ENCODE measurements at regions not wholly inside any gene's neighbourhood (a gene's known extent, or its start where the extent isn't known, plus 50 kb on each side); places are given as distances from the start of the nearest gene placed in this dataset.

DNA sequence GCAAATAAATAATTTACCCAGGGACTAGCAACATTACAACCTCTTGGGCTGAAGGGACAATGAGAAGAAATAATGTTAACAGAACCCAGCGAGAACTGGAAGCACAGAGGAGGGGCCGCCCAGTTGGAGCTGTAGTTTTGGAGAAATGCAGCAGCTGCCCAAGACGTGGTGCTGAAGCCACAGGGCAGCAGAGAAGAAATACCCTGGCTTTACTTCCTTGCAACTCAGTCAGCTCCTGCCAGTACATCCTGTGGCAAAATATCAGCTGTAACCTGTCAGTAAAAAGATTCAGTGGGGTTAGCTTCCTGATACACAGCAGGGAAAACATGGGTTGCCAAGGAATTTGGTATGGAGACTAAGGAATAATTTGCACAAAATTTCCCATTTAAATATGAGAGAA is 283.6 kb upstream of the USP25 start:
- TF ChIP-seq POLR2A (IDR thresholded peaks at IDR 0.05; ENCODE audit: low read depth, low read length) (no peak), POLR2AphosphoS5 (IDR thresholded peaks at IDR 0.05; ENCODE audit: low read depth, low read length) (no peak)
